Testis (tissue), 2 donors: ENCODE measurements at regions not wholly inside any gene's neighbourhood (a gene's known extent, or its start where the extent isn't known, plus 50 kb on each side); places are given as distances from the start of the nearest gene placed in this dataset.

Source experiments
- DNase-seq: peaks from one replicate; pipeline ENCODE4 v3.0.0-alpha.2; 2019
- H3K27ac ChIP-seq, 2 donors: fragments of 200-600 bp; sonication (generic); one replicate each; pipeline ENCODE4 v1.5.1; 2019
- H3K27me3 ChIP-seq: fragments of 200-600 bp; sonication (generic); one replicate; pipeline ENCODE4 v1.5.1; 2019
- H3K36me3 ChIP-seq: fragments of 200-600 bp; sonication (generic); one replicate; pipeline ENCODE4 v1.5.1; 2017; ENCODE audit warnings: low read depth; ENCODE audit errors: missing control alignments
- H3K4me1 ChIP-seq: fragments of 200-600 bp; sonication (generic); one replicate; pipeline ENCODE4 v1.5.1; 2019
- H3K4me3 ChIP-seq, 2 donors: fragments of 200-600 bp; sonication (generic); one replicate each; pipeline ENCODE4 v1.5.1; 2017 to 2019
- H3K9me3 ChIP-seq: fragments of 200-600 bp; sonication (generic); one replicate; pipeline ENCODE4 v1.5.1; 2017
- POLR2A ChIP-seq: fragments of 450-650 bp; IDR thresholded peaks from one replicate; pipeline ENCODE4 v1.6.1; 2017; ENCODE audit warnings: antibody characterized with exemption, mild to moderate bottlenecking, moderate library complexity
- WGBS, 2 donors: methylation state at CpG; one replicate each; pipeline ENCODE4 v1.1.5; 2018; 5-methylcytosine and 5-hydroxymethylcytosine counted together
- intact Hi-C: fragments of 100-400 bp; cut with DNase I; formaldehyde crosslinking; loops from one replicate; pipeline ENCODE4 v1.15.1; 2023; ENCODE audit warnings: low total_unique reads
- TF ChIP-seq, protein P1 (sequence below), 3 experiments: fragments of 450-650 bp in 2 of 3; fragments of 200-600 bp in 1 of 3; sonication (generic) in 1 of 3; IDR thresholded peaks; one replicate each; pipeline ENCODE4 v1.5.1; 2016 to 2019; ENCODE audit warnings: antibody characterized with exemption in 3 of 3, mild to moderate bottlenecking in 2 of 3, moderate library complexity in 1 of 3

DNA sequence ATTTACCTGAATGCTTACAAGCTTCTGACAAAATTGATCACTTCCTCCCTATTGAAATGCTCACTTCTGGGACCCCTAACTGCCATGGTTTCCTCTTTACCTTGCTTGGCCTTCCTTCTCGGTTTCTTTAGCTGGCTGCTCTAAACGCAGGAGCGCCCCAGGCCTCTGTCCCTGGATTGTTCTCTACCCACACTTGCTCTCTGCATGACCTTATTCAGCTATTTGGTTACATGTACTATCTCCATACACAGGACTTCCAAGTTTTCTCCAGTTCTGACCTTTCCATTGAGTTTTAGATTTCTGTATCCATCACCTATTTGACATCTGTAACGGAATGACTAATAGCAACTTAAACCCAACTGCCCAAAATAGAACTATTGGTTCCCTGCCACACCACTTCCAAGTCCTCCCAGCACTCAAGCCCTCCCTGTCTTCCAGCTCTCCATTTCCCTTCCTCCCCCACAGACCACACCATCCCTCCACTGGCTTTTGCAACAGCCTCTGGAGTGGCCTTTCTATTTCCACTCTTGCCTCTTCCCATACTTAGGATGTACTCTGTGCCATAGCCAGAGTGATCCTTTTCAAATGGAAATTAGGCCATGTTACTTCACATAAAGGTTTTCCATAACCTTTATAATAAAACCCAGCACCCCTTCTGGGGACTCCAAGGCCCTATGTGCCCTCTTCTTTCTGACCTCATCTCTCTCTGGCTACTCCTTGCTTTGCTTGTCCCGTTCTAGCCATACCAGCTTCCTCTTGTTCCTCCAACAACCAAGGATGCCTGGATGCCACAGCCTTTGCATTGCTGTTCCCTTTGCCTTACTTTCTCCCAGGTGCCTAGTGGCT, 202.2 kb downstream of the AEBP2 start:
- intact Hi-C loops, result no loop called here
- no peaks in the 10 kb centered on the region for H3K4me1 ChIP-seq
- H3K9me3 ChIP-seq, result no peaks in the 10 kb centered on the region
- no peak overlapping the region for H3K4me3 ChIP-seq
- no peak overlapping the region for H3K27ac ChIP-seq
- no peaks in the 10 kb centered on the region for H3K36me3 ChIP-seq
- DNase-seq, result no peak
- no peak for TF ChIP-seq POLR2A
- TF ChIP-seq, protein P1, sequence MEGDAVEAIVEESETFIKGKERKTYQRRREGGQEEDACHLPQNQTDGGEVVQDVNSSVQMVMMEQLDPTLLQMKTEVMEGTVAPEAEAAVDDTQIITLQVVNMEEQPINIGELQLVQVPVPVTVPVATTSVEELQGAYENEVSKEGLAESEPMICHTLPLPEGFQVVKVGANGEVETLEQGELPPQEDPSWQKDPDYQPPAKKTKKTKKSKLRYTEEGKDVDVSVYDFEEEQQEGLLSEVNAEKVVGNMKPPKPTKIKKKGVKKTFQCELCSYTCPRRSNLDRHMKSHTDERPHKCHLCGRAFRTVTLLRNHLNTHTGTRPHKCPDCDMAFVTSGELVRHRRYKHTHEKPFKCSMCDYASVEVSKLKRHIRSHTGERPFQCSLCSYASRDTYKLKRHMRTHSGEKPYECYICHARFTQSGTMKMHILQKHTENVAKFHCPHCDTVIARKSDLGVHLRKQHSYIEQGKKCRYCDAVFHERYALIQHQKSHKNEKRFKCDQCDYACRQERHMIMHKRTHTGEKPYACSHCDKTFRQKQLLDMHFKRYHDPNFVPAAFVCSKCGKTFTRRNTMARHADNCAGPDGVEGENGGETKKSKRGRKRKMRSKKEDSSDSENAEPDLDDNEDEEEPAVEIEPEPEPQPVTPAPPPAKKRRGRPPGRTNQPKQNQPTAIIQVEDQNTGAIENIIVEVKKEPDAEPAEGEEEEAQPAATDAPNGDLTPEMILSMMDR (IDR thresholded peaks at IDR 0.05), result no peak
- H3K27me3 ChIP-seq, result no peaks in the 10 kb centered on the region
- 70 to 87% methylated on average over 5 of the region's 5 CpGs for WGBS, 2 donors

DNA sequence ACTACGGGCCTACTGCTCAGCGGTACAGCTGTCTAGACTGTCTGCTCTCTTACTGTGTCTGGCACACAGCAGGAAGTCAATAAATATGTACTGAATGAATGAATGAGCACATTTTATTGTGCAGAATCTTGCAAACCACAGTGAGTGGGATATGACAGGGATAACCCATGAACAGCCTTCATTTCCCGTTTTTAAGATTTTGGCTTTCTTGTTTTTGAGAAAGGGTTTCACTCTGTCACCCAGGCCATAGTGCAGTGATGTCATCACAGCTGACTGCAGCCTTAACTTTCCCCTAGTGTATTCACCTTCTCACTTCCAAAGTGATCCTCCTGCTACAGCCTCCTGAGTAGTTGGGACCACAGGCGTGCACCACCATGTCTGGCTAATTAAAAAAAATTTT, 203.1 kb downstream of the AEBP2 start:
- WGBS, 2 donors, result 91 to 100% methylated on average over 4 of the region's 4 CpGs
- Histone ChIP-seq H3K9me3 (no peaks in the 10 kb centered on the region), H3K36me3 (no peaks in the 10 kb centered on the region), H3K4me1 (no peaks in the 10 kb centered on the region), H3K27ac (no peak overlapping the region), H3K4me3 (no peak overlapping the region), H3K27me3 (no peaks in the 10 kb centered on the region)
- DNase-seq, result no peak
- no peak for TF ChIP-seq POLR2A
- TF ChIP-seq, protein P1 (IDR thresholded peaks at IDR 0.05), result no peak
- intact Hi-C loops, result no loop called here

DNA sequence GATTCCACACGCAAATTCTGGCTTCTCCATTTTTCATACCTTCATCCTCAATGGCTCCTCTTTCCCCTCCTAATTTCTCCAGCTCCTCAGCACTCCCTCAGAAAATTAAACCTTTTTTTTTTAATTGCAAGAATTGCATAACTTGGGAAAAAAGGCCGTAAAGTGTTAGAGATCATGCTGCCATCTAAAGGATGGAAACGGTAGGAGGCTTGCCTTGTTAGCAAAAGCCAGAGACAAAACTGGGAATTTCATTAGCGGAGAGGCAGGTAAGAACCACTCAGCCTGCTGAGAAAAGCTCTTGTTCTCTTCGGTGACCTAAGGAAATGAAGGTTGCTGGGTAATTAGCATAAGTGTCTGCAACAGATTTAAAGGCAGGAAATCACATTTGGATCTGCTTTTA, 204.3 kb downstream of the AEBP2 start:
- Histone ChIP-seq H3K27ac (no peak overlapping the region), H3K9me3 (no peaks in the 10 kb centered on the region), H3K4me1 (no peaks in the 10 kb centered on the region), H3K27me3 (no peaks in the 10 kb centered on the region), H3K4me3 (no peak overlapping the region), H3K36me3 (no peaks in the 10 kb centered on the region)
- intact Hi-C loops, result no loop called here
- WGBS, 2 donors, result 31 to 44% methylated on average over 5 of the region's 5 CpGs
- TF ChIP-seq, protein P1 (IDR thresholded peaks at IDR 0.05), result peak in 2 of 3 experiments; percentile 46 to 60
- TF ChIP-seq POLR2A, result no peak
- DNase-seq, result peak; percentile 32

DNA sequence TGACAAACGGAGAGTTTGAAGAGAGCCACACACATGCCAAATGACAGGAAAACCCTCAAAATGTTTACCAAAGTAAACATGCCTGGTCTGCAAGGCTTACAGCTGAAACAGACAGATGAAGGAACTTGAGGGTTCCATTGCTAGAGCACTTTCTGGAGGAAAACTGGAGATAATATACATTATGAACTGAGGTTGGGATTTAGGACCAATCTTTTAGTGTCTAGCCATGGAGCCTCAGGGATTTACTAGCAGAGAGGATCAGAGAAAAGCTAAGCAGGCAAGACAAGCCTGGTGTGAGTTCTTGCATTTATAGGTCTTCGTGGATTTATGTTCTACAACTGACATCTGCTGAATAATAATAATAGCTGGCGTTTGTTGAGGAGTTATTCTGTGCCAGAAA, 205.3 kb downstream of the AEBP2 start:
- 89 to 98% methylated on average over 3 of the region's 3 CpGs for WGBS, 2 donors
- no peaks in the 10 kb centered on the region for H3K4me1 ChIP-seq
- TF ChIP-seq, protein P1 (IDR thresholded peaks at IDR 0.05), result no peak
- no peak for TF ChIP-seq POLR2A

DNA sequence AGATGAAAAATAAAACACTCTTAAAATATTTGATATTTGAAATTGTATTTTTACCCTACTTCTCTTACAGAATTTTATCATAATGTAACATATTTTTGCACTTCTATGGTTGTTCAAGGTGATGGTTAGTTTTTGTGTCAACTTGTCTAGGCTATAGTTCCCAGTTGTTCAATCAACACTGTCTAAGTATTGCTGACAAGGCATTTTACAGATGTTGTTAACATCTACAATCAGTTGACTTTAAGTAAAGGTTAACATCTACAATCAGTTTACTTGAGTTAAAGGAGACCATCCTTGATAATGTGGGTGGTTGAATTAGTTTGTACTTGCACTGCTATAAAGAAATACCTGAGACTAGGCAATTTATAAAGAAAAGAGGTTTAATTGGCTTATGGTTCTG, 206.5 kb downstream of the AEBP2 start:
- TF ChIP-seq, protein P1 (IDR thresholded peaks at IDR 0.05), result no peak
- no peak for TF ChIP-seq POLR2A
- DNase-seq, result no peak
- intact Hi-C loops, result no loop called here
- no peaks in the 10 kb centered on the region for H3K4me1 ChIP-seq
- H3K27me3 ChIP-seq, result no peaks in the 10 kb centered on the region
- no peaks in the 10 kb centered on the region for H3K36me3 ChIP-seq
- H3K9me3 ChIP-seq, result no peaks in the 10 kb centered on the region
- H3K27ac ChIP-seq, result no peak overlapping the region
- no peak overlapping the region for H3K4me3 ChIP-seq

More for the DNA sequence above, 205.3 kb downstream of the AEBP2 start:
- H3K27ac ChIP-seq, result no peak overlapping the region
- H3K4me3 ChIP-seq, result no peak overlapping the region
- no peaks in the 10 kb centered on the region for H3K36me3 ChIP-seq
- H3K27me3 ChIP-seq, result no peaks in the 10 kb centered on the region
- H3K9me3 ChIP-seq, result no peaks in the 10 kb centered on the region
- DNase-seq, result no peak
- intact Hi-C loops, result no loop called here
